HuH-7.5 (cell line): ENCODE measurements at regions not wholly inside any gene's neighbourhood (a gene's known extent, or its start where the extent isn't known, plus 50 kb on each side); places are given as distances from the start of the nearest gene placed in this dataset.

ENCODE experiments used
- DNase-seq: peaks from one replicate; pipeline ENCODE4 v3.0.0; 2011; ENCODE audit warnings: low spot score

DNA sequence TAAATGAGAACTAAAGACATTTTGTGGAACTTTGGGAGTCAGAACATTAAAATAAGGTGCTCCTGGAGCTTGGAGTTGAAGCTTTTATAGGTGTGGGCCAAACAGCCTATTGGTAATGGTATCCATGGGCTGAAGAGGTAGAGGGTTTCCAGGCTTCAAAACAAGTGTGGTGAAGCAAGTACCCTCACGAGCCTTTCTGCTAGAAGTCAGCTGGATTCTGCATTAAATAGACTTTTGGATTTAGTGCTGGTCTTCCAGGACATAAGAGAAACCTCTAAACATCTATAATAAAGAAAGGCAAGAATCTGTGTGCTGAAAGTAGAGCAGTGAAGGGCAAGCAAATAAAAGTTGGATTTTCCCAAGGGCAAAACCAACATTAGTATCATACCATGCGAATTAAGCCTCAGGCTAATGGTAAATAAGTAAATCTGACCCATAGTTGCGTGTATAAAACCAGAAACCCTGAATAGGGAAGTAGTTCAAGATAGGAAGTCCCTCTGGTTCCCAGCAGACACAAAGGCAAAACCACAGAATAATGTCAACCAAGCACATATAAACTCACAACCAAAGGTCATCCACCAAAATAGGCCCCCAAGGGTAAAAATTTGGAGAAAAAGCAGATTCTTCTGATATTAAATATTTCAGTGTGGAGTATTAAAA, 306.3 kb downstream of the TLE4 start:
- DNase-seq: no peak

DNA sequence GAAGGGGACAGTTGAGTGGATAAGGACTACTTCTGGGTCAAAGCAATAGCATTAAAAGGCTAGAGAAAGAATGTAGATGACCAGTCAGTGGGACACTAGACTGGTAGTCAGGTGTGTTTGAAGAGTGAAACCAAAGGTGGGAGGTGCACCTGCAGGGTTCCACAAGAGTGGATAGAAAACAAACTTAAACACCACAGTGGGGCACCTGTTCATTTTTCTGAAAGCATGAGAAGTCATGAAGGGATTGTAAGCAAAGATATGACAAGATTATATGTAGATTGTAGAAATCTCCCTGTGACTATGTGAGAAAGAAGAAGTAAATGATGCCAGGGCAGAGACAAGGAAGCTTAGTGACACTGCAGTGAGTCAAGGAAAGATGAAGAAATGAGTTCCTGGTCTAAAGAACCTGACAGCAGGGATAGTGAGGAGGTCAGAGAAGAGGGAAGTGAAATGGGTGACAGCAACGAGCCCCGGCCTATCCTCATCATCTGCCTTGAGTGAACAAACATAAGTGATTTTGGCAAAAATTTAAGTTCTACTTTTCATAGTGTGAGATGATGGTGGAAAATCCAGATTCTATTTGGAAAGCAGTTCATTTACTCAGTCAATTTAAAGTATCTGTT, 296.9 kb downstream of the TLE4 start:
- no peak for DNase-seq

DNA sequence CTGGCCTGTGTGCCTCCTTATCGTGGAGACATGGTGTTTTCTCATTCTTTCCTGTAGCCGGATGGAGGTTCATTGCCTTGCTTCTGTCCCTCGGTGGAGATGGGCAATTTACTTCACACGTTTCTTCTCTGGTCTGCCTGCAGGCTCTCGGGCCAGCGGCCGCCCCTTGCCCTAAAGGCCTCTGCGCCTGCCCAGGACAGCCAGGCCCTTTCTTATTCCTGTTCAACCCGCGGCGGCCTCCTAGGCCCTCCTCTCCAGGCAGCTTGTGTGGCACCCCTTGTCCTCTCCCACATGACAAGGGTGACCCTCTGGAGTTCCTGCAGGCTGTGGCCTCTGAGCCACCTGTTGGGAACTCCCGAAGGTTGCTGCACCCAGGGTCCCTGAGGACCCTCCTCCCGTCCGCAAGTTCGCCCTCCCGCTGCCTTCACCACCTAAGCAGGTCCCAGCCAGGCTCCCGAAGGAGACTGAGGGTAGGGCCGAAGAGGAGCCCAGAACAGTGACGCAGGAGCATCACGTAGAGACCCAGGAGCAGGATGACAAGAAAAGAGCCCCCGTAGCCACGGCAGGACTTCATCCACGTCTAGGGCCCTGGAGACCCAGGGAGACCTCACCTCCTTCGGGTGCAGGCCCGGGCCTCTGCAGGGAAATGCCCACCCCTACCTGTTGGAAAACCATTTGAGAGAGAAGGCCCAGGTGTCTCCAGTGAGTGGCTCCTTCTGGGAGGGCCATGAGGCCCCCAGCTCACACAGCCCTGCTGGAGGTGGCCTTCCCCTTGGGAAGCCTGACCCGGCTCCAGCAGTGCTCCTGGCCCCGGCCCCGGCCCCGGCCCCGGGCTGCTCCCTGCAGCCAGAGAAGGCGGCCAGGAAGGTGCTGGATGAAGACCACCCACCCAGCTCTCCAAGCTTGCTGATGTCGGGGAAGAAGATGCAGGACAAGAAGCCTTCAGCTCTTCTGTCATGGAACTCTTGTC, 291.4 kb downstream of the TLE4 start:
- DNase-seq: no peak

- DNase-seq: no peak
Observed at GRCh38 chr9:79858508-79858907, 286.7 kb downstream of the TLE4 start.

GRCh38 chr9:79857188-79857587, 285.4 kb downstream of the TLE4 start:
- no peak for DNase-seq

GRCh38 chr9:79847074-79847473, 275.3 kb downstream of the TLE4 start:
- DNase-seq: no peak

GRCh38 chr9:79829566-79830302, 258.0 kb downstream of the TLE4 start:
- DNase-seq: no peak

DNA sequence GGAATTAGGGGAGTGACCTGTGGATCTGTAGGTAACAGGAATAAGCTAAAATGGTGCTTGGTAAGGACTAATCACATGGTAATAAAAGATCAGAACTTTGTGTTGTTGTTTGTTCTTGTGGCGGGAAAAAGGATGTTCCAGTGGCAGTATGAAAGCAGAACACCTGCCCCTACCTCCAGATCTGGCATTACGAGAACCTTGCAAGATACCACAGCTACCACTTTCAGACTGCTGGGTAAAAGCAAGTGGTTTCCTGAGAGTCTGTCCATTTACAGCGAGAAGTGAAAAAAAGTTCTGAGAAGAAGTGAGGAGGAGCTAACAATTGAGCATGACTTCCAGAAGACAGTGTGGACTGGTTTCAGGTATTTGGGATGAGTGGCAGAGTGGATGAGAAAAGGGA, 252.5 kb downstream of the TLE4 start:
- no peak for DNase-seq

DNA sequence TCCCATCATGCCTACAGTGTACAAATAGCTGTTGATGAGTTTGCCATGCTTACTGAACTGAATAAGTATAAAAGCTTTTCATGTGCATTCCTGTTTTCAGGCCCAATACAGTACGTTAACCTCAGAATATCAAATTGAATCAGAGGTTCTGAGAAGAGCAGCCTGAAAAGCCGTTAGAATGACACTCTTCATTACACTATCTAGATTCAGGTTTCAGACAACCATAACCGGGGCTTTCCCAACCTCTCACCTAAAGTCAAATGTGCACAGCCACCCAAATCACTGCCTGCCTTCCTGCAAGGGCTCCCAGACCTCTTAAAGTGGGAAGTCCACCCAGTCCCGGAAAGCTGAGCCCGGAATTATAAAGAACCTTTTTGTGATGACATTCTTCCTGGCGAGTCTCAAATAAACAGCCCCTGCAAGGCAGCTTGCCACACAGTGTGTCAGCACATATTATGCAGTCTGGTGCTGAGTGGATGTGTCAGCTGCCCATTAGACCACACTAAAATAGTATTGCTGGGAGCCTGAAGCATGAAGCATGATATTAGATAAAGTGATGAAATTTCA, 245.8 kb downstream of the TLE4 start:
- DNase-seq: no peak

GRCh38 chr9:79813258-79813638, 241.5 kb downstream of the TLE4 start:
- DNase-seq: no peak

DNA sequence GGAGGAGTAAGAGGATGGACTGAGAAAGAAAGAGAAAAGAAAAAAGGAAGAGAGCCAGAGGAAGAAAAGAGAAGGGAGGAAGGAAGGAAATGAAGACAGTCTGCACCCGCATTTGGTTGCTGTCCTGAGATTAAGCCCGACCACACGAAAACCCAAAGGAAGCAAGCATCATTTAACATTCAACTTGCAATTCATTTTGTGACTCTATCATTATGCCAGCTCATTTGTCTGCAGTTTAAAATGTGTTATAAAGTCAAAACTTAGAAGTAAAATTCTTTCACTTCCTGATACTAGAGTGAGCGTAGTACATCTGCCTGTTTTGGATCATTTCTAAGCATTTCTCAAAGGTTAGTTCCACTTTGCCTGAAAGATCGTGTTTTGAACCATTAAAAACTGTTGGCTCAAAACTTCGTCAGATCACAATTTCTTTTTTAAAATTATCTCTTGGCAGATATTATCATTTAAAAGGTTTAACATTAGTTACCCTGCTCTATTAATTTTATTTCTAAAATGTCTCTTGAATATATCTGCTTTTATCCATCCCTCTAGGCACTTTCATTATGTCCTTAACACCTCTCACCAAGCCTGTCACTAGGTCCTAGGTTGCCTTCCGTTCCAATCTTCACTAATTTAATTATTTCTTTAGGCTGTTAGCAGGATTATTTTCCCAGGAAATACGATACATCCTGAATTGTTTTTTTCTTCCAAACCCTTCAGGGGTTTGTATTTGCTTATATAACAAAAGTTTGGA, 240.9 kb downstream of the TLE4 start:
- DNase-seq: no peak

DNA sequence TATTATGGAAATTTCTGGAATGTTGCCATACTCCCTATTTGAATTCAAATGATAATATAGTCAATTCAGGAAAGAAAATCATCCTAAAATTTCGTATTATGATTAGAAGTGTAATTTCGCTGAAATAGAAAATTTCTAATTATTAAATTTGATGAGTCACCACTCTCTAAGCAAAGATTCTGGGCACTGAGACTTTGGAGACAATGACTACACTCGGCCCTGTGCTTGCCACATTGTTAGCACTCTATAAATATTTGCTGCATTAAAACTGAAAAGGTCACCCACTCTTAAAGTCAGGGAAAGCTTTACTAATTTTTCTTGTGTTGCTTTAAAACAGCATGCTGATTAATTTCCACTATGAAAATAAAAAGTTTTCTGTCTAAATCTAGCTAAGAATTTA, 240.3 kb downstream of the TLE4 start:
- no peak for DNase-seq

DNA sequence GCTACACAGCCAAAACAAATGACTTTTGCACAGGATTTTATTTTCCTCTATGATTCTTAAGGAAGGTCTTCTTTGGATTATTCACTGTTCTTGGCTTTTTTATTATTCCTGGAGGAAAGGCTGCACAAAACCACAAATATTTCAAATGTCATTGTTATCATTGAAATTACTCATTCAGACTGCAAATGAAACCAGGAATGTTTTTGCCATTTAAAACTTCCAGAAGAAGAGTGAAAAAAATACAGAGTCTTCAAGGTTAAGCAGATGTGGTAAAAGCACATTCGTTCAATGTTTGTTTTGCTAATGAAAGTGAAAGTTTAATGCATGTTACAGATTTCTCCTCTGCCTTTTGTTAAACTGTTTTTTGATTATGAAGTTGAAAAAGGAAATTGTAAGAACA, 238.2 kb downstream of the TLE4 start:
- DNase-seq: no peak

GRCh38 chr9:79809316-79809876, 237.6 kb downstream of the TLE4 start:
- DNase-seq: no peak

DNA sequence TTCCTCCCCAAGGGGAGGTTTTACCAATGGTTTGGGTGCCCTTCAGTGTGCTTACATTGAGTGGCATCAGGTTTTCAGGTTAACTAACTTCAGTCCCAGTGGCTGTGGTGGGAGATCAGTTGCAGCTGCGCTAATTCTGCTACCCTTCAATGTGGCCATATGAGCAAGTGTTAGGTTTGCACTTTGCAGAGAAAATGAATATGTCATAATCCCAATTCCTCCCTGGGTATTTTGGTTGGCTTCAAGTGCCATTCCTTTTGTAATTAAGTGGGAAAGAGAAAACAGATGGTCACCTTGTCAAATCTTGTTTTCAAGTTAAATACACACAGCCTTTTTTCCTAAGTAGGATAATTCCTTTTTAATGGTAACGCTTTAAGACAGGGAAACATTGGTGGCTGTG, 236.2 kb downstream of the TLE4 start:
- no peak for DNase-seq

- no peak for DNase-seq
Observed at GRCh38 chr9:79806086-79806485, 234.3 kb downstream of the TLE4 start.

GRCh38 chr9:79801459-79801858, 229.7 kb downstream of the TLE4 start:
- DNase-seq: no peak

GRCh38 chr9:79800578-79800977, 228.8 kb downstream of the TLE4 start:
- DNase-seq: no peak

- no peak for DNase-seq
Observed at GRCh38 chr9:79799691-79800335, 228.0 kb downstream of the TLE4 start.

- no peak for DNase-seq
Observed at GRCh38 chr9:79798450-79798849, 226.7 kb downstream of the TLE4 start.
